CD4-positive, alpha-beta T cell treated with Interleukin-6 for 4 hours (primary cell): ENCODE measurements at regions not wholly inside any gene's neighbourhood (a gene's known extent, or its start where the extent isn't known, plus 50 kb on each side); places are given as distances from the start of the nearest gene placed in this dataset.
"Not testable (repeated sequence)": the region's sequence is repeated elsewhere in the genome, so short reads cannot be mapped to it uniquely, and the experiment has no call there.

Experiments
- DNase-seq: peaks from one replicate; pipeline ENCODE4 v3.0.0-alpha.2; 2020; ENCODE audit warnings: mixed read lengths

- no peak for DNase-seq
Measured at GRCh38 chr4:189124791-189125190, 815.9 kb upstream of the FRG1 start.

DNA sequence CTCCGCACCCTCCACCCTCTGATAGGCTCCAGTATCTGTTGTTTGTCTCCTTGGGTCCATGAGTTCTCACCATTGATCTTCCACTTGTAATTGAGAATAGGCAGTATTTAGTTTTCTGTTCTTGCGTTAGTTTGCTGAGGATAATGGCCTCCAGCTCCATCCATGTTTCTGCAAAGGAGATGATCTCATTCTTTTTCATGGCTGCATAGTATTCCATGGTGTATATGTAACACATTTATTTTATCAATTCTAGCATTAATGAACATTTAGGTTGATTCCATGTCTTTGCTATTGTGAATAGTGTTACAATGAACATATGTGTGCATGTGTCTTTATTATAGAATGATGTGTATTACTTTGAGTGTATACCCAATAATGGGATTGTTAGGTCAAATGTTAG, 814.6 kb upstream of the FRG1 start:
- DNase-seq = no peak

DNA sequence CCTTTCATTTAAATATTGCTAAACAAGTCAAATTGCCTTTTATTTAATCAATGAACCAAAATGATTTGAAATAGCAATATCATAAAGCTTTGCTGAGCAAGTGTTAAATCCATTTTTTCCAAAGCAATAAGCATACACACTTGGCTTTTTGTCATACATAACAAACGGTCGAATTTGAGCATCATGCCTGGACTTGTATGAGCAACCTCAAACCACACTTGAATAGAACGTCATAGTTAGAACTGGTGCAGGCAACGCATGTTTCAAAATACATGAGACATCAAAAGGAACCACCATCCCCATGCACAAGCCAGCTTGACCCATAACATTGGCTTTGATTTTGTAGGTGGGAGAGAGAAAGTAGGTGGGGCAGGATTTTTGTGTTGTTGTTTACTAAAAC, 812.3 kb upstream of the FRG1 start:
- no peak for DNase-seq

DNA sequence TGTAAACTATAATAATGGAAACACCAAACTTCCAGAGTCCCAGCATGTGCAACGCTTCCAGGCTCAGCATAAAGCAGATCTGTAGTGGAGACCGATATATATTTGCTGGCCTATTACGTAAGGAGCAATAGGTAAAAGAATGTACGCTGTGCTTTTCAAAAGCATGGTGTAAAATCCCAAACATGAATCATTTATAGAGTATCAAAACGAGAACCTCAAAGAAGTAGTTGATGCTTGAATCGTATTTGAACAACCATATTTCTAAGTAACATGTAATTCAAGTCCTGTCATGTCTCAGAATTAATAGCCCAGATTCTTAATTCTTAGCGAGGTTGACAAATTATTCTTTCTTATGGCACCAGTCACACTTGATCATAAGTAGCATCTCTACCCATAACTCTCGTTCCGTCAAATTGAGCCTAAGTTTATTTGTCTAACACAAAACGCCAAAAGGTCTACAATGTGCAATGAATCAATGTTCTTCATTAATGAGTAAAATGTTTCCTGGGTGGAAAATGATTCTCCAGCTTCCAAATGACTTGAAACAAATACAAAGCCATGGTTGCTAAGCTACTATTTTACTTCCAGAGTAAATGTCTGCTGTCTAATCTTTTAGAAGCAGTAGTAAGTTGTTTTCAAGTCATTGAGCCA, 811.5 kb upstream of the FRG1 start:
- DNase-seq = no peak

GRCh38 chr4:189131118-189131517, 809.6 kb upstream of the FRG1 start:
- DNase-seq = no peak

GRCh38 chr4:189136462-189136861, 804.2 kb upstream of the FRG1 start:
- no peak for DNase-seq

DNA sequence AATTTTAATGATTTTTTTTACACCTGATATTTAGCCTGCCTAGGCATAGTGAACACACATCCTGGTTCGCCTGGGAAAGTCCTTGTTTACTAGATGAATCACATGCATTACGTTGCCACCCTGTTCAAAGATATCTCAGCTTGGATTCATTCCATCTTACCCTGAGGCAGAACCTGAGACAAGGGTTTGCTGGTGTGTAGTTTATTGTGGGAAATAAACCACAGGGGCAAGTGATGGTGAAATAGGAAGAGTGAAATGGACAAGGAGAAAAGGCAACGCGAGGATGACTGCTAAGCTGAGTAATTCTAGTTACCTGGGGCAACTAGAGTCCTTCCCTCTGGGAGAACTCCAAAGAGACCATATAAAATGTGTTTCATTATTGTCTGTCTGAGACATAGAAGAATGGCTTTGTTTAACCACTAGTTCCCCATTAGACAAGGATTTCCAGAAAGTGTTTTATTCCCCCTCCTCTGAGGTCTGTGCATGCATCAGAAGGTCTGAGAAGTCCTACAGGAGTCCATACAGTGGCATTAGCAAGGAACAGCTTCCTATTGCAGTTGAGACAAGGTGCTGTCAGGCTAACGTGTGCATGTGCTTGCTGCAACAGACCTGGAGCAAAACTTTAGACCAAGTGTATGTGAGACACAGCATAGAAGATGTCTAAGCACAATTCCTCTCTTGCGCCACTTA, 797.3 kb upstream of the FRG1 start:
- no peak for DNase-seq

GRCh38 chr4:189147005-189147929, 793.4 kb upstream of the FRG1 start:
- no peak for DNase-seq

- not testable (repeated sequence) for DNase-seq
Measured at GRCh38 chr4:189155083-189155482, 785.6 kb upstream of the FRG1 start.

DNA sequence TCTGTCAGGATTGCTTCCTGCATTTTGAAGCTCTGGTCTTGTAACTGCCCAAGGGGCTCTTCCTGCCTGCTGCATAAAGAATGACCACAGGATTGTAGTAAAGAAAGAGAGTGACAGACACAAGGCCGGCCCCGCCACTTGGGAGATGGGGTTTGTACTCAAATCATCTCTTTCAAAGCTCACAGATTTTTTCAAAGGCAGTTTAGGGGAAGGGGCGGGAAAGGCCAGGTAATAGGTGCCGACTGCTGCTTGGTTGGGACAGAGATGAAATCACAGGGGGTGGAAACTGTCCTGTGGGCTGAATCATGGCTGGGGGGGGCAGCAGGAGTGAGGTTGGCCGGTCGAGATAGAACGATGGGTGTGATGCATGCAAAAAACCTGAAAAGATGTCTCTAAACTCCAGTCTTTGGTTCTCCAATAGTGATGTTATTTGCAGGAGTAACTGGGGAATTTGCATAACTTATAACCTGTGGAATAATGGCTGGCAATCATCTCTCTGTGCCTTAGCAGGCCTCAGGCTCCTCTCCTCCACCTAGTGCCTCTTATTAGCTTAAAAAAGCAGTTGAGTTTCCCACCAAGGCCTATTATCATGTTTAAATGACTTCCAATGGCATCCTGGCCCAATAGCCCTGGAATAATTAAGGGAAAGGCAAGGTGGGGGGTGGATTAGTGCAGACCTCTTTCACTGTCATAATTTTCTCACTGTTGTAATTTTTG, 778.4 kb upstream of the FRG1 start:
- no peak for DNase-seq

DNA sequence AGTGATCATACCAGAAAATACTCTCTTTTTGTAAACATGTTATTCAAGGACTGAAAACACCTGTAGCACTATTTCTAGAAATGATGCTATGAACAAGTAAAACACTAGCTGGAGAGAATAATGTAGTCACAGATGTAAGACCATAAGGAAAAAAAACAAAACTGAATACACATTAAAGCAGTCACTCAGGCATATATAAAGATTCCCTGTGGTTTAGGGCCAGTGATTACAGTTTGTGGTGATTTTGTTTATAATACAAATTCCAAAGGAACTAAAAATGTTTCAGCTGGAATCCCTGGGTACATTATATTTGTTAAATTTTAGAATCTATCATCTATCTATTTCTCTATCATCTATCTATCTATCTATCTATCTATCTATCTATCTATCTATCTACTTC, 777.8 kb upstream of the FRG1 start:
- no peak for DNase-seq

GRCh38 chr4:189176002-189176401, 764.7 kb upstream of the FRG1 start:
- no peak for DNase-seq

DNA sequence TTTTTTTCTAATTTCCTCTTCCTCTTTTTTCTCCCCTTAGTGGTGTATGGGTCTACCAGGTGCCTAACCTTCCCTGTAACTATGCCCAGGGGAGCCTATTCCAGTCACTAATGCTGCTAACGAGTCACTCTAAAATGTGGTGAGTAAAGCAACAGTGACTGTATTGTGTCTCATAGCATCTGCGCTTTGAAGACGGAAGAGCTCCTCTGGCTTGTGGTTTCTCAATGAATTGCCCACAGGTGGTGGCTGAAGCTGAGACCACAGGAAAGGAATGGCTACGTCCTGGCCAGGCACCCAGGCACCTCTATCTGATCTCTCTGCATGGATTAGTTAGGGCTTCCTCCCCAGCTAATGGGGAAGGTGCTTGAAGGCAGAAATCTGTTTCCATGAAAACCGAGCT, 763.5 kb upstream of the FRG1 start:
- DNase-seq = no peak

DNA sequence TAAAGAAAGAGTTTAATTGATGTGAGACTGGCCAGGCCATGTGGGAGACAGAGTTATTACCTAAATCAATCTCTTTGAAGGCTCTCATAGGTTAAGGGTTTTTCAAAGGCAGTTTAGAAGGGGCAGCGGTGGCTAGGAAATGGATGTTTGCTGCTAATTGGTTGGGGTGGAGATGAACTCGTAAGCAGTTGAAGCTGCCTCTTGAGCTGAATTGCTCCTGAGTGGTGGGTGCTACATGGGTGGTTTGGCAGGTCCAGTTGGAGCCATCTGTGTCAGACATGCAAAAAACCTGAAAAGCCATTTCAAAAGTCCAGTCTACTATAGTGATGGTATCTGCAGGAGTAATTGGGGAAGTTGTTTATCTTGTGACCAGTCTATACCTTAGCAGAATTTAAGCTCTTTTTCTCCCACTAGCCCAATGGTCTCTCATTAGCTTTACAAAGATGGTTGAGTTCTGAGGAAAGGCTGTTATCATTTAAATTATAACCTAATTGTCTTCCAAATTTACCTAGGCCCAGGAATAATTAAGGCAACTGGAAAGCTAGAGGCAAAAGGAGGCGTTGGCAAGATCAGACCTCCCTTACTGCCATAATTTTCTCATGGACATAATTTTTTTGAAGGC, 762.4 kb upstream of the FRG1 start:
- DNase-seq = no peak

GRCh38 chr4:189185810-189186432, 754.8 kb upstream of the FRG1 start:
- no peak for DNase-seq

DNA sequence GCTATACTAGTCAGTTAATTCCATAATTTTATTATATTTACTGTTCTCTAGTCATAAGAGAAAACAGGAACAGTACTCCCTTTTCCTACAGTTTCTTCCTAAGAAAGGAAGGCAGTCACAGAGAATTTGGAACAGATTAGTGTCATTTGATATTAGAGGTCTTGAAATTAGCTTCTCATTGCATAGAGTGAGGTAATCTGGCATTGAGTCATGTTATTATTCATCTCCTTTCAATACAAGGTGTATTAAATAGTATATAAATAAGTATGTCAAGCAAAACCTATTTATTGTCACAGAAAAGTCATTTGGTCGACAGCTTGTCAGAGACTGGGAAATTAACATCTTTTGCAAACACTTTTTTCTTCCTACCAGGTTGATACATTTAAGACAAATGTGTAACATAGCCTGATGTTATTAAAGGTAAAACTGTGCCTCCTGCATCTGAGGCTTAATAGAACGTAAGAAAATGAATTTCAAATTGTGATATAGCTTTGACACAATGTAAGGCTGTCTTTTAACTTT, 753.1 kb upstream of the FRG1 start:
- DNase-seq = no peak

DNA sequence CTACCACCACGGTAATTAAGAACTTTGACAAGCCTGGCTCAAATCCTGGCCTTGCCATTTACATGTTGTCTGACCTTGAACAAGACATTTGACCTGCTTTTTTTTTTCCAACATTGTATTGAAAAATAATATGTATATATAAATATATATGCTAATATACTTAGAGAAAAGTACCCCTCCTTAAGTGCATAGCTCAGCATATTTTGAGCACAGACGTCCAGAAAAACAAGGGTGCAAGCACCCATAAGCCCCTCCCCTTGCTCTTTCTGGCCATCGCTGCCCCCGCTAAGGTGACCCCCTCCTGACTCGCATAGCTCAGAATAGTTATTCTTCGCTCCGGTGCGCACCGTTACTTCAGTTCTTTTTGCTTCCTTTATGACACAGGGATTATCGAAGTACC, 742.0 kb upstream of the FRG1 start:
- no peak for DNase-seq

DNA sequence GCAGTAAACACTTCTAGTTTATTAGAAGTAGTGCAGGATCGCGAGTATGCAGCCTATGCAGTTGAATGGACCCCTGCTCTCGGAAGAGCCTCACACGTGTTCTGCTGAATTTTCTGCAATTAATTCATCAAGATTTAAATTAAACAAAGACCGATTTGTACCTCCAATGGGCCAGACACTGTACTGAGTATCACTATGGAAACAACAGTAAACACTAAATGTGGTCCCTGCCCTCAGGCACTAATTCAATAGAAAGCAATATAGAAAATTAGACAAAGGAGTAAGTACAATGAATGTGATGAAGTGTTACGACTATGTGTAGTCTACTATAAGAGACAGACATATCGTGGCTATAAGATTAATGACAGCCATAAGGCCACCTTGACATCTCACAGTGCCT, 740.3 kb upstream of the FRG1 start:
- no peak for DNase-seq

GRCh38 chr4:189202182-189202868, 738.3 kb upstream of the FRG1 start:
- DNase-seq = peak; percentile 9

DNA sequence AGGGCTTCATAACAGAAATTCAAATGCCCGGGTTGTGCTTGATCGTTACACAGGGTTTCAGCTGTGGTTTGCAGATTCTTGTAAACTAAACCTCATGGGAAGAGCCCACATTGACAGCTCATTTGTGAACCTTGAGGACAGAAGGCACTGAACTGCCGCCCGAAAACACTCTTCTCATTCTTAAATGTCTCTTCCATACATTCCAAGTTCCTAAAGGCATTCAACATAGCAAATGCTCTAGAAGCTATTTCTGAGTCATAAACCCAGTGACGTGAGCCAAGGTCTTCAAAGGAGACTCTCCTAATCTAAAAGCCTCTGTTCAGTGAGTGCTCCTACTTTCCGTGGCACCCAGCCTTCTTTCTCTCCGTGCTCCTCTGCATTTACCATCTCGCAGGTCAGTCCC, 737.8 kb upstream of the FRG1 start:
- DNase-seq = no peak

DNA sequence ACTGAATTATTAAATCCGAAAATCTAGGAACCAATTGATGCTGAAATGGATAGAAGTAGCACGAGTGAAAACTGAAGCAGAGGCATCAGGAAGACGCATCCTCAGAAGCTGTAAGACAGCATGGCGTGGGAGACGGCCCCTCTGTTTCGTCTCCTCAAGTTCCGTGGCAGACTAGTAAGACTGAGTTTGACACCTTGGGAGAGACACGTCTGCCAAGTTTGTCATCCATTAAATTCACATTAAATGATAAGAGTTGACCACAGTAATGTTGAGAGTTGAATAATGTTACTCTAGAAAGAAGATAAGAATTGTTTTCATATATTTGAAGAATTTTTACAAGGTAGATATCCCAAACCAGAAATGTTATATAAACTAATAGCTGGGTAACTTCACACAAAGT, 736.1 kb upstream of the FRG1 start:
- DNase-seq = no peak
